ENCODE measurements at regions not wholly inside any gene's neighbourhood (a gene's known extent, or its start where the extent isn't known, plus 50 kb on each side); places are given as distances from the start of the nearest gene placed in this dataset.

DNA sequence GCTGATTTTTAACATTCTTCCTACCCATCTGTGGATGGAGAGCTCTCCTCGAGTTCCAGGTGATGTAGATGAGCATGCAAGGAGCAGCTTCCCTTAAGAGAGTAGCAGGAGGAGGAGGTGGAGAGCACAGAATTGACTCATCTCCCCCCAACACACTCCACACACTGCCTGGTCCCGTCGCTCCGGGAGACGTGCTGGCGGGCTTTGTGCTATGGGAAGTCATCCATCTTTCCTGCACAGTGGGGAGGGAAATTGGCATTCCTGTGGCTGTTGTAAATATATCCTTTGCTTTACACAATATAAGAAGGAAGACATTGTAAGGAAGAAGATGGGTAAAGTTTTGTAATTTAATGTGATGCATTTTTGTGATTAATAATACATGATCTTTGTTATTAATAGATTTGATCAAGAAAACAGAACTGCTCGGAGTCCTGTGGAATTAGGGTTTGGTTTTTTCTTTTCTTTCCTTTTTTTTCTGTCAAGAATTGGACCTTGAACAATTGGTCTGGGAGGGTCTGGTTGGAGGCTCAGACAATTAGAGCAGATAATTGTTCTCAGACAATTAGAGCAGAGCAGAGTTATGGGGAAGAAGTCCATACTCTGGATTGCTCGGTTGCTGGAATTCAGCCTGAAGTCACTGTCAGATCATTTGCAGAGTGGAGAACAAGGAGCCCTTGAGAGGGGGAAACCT lies 297.8 kb downstream of the GADD45G start:
- DNase-seq, result no peak
- H3K27ac Mint-ChIP-seq (ENCODE audit: unreplicated experiment), result no peak overlapping the region
- no peaks in the 10 kb centered on the region for H3K36me3 Mint-ChIP-seq (ENCODE audit: unreplicated experiment)
- H3K4me3 Mint-ChIP-seq (ENCODE audit: unreplicated experiment), result no peak overlapping the region
- H3K4me1 Mint-ChIP-seq (ENCODE audit: low read depth, unreplicated experiment), result peaks cover 4% of the 10 kb centered on the region
- TF ChIP-seq CTCF (IDR thresholded peaks at IDR 0.05; ENCODE audit: partially characterized antibody, unreplicated experiment), result no peak
- no peaks in the 10 kb centered on the region for H3K9me3 Mint-ChIP-seq (ENCODE audit: unreplicated experiment)
- no peaks in the 10 kb centered on the region for H3K27me3 Mint-ChIP-seq (ENCODE audit: unreplicated experiment)

GRCh38 chr9:89903141-89903475 lies 298.3 kb downstream of the GADD45G start:
- no peak for DNase-seq
- Mint-ChIP-seq H3K36me3 (ENCODE audit: unreplicated experiment) (no peaks in the 10 kb centered on the region), H3K4me1 (ENCODE audit: low read depth, unreplicated experiment) (peaks cover 4% of the 10 kb centered on the region), H3K27me3 (ENCODE audit: unreplicated experiment) (no peaks in the 10 kb centered on the region), H3K27ac (ENCODE audit: unreplicated experiment) (no peak overlapping the region), H3K9me3 (ENCODE audit: unreplicated experiment) (no peaks in the 10 kb centered on the region), H3K4me3 (ENCODE audit: unreplicated experiment) (no peak overlapping the region)
- TF ChIP-seq CTCF (IDR thresholded peaks at IDR 0.05; ENCODE audit: partially characterized antibody, unreplicated experiment), result no peak

DNA sequence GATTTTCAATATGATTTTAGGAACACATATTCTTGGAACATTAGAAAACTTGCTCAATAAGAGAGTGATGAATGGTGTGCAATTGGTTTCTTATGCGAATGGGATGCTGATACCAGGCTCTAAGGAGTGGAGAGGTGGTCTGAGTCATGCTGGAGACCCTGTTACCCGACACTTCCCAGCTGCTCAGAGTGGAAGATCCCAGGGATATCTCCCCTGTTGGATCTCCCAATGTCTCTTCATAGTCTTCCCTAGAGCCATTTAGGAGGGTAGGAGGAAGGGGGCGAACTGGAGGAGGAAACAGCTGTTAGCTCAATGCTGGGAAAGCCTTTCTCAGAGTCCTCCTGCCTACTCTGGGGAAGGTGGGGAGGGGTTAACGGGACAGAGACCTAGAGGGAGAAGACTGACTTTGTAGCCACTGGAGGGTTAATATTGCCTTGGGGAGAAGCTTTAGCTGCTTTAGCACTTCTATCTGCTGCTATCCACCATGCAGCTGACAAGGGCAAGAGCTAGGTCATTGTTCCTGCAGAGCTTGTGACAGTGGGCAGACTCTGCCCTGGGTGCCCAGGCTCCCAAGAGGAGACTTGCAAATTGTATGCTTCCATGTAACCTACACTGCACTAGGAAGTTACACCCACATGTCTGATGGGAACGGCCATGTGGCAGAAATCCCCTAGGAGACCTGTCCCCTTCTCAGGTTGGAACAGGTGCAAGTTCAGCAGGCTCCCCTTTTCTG lies 301.0 kb downstream of the GADD45G start:
- no peak for DNase-seq
- no peak for TF ChIP-seq CTCF (IDR thresholded peaks at IDR 0.05; ENCODE audit: partially characterized antibody, unreplicated experiment)
- Mint-ChIP-seq H3K4me3 (ENCODE audit: unreplicated experiment) (no peak overlapping the region), H3K27me3 (ENCODE audit: unreplicated experiment) (no peaks in the 10 kb centered on the region), H3K4me1 (ENCODE audit: low read depth, unreplicated experiment) (peaks cover 4% of the 10 kb centered on the region), H3K27ac (ENCODE audit: unreplicated experiment) (peak overlapping the region; percentile 26), H3K36me3 (ENCODE audit: unreplicated experiment) (peaks cover 6% of the 10 kb centered on the region), H3K9me3 (ENCODE audit: unreplicated experiment) (no peaks in the 10 kb centered on the region)

GRCh38 chr9:89911721-89912604 lies 307.2 kb downstream of the GADD45G start:
- peaks cover 2% of the 10 kb centered on the region for H3K27me3 Mint-ChIP-seq (ENCODE audit: unreplicated experiment)
- TF ChIP-seq CTCF (IDR thresholded peaks at IDR 0.05; ENCODE audit: partially characterized antibody, unreplicated experiment), result no peak
- H3K36me3 Mint-ChIP-seq (ENCODE audit: unreplicated experiment), result peaks cover 6% of the 10 kb centered on the region
- DNase-seq, result no peak
- no peak overlapping the region for H3K4me3 Mint-ChIP-seq (ENCODE audit: unreplicated experiment)
- peaks cover 21% of the 10 kb centered on the region for H3K4me1 Mint-ChIP-seq (ENCODE audit: low read depth, unreplicated experiment)
- no peak overlapping the region for H3K27ac Mint-ChIP-seq (ENCODE audit: unreplicated experiment)
- H3K9me3 Mint-ChIP-seq (ENCODE audit: unreplicated experiment), result peaks cover 2% of the 10 kb centered on the region

Measured in glutamatergic neuron (in vitro differentiated cells).